ENCODE measurements at regions not wholly inside any gene's neighbourhood (a gene's known extent, or its start where the extent isn't known, plus 50 kb on each side); places are given as distances from the start of the nearest gene placed in this dataset.

GRCh38 chr5:155556700-155557099 lies 543.1 kb downstream of the KIF4B start:
- Histone ChIP-seq H3K27ac (ENCODE audit: insufficient read depth, low read depth, low read length) (no peak overlapping the region), H3K27me3 (ENCODE audit: control insufficient read depth in 2 of 2, insufficient read depth in 2 of 2, low read length in 2 of 2) (no peaks in the 10 kb centered on the region), H2AFZ (ENCODE audit: low read depth, low read length) (no peak overlapping the region), H3K9me3 (replicated peaks; ENCODE audit: control insufficient read depth, insufficient read depth, low read length) (peaks cover 6% of the 10 kb centered on the region), H3K4me3 (replicated peaks in 1 of 3; ENCODE audit: insufficient read depth in 1 of 3, low read depth in 1 of 3, low read length in 3 of 3) (no peak overlapping the region), H3K9me1 (replicated peaks; ENCODE audit: control insufficient read depth, extremely low read depth, insufficient read depth, low read length) (no peaks in the 10 kb centered on the region), H3K79me2 (ENCODE audit: control insufficient read depth, insufficient read depth, low read length) (no peaks in the 10 kb centered on the region), H3K4me2 (ENCODE audit: insufficient read depth, low read length) (no peak overlapping the region), H3K4me1 (ENCODE audit: control insufficient read depth, extremely low read depth, insufficient read depth, low read length) (no peaks in the 10 kb centered on the region), H4K20me1 (replicated peaks; ENCODE audit: control insufficient read depth, extremely low read depth, insufficient read depth, low read length) (no peaks in the 10 kb centered on the region), H3K36me3 (ENCODE audit: control insufficient read depth in 2 of 2, extremely low read depth in 1 of 2, insufficient read depth in 2 of 2, low read length in 2 of 2) (no peaks in the 10 kb centered on the region), H3K9ac (replicated peaks; ENCODE audit: extremely low read depth, insufficient read depth, low read length) (no peak overlapping the region)
- CTCF ChIA-PET = no interaction called here
- POLR2A ChIA-PET = no interaction called here
- FAIRE-seq = no peak
- TF ChIP-seq POLR2AphosphoS5 (IDR thresholded peaks at IDR 0.05; ENCODE audit: insufficient read depth, low read depth, low read length) (no peak), EZH2 (IDR thresholded peaks at IDR 0.05; ENCODE audit: borderline replicate concordance, low read depth, low read length, severe bottlenecking) (no peak), FOS (IDR thresholded peaks at IDR 0.05; ENCODE audit: borderline replicate concordance, insufficient read depth, low read length) (no peak)
- BruUV-seq (replicated peaks) = no TSS peak
- dilution Hi-C loops (cut with MboI; ENCODE audit: extremely low pct_ligation_motif_present, low sequenced_read_pairs) (no loop called here), intact Hi-C loops (cut with micrococcal nuclease) (no loop called here)
- DNase-seq (ENCODE audit: low read depth, low spot score) = no peak

- H3K4me3 ChIP-seq (replicated peaks in 1 of 3; ENCODE audit: insufficient read depth in 1 of 3, low read depth in 1 of 3, low read length in 3 of 3) = no peak overlapping the region
- TF ChIP-seq FOS (IDR thresholded peaks at IDR 0.05; ENCODE audit: borderline replicate concordance, insufficient read depth, low read length) (no peak), EZH2 (IDR thresholded peaks at IDR 0.05; ENCODE audit: borderline replicate concordance, low read depth, low read length, severe bottlenecking) (no peak), MYC (IDR thresholded peaks at IDR 0.05; ENCODE audit: low read depth, low read length) (no peak), POLR2AphosphoS5 (IDR thresholded peaks at IDR 0.05; ENCODE audit: insufficient read depth, low read depth, low read length) (no peak), GATA2 (IDR thresholded peaks at IDR 0.05; ENCODE audit: insufficient read depth, insufficient read length, low read depth, low read length) (no peak), MAX (IDR thresholded peaks at IDR 0.05; ENCODE audit: insufficient read depth, insufficient read length) (no peak)
- no peaks in the 10 kb centered on the region for H3K27me3 ChIP-seq (ENCODE audit: control insufficient read depth in 2 of 2, insufficient read depth in 2 of 2, low read length in 2 of 2)
- no peaks in the 10 kb centered on the region for H4K20me1 ChIP-seq (replicated peaks; ENCODE audit: control insufficient read depth, extremely low read depth, insufficient read depth, low read length)
- no TSS peak for BruUV-seq (replicated peaks)
- DNase-seq (ENCODE audit: low read depth, low spot score) (no peak), FAIRE-seq (no peak)
- H3K27ac ChIP-seq (ENCODE audit: insufficient read depth, low read depth, low read length) = no peak overlapping the region
- CTCF ChIA-PET = no interaction called here
- H2AFZ ChIP-seq (ENCODE audit: low read depth, low read length) = no peak overlapping the region
- peaks cover 3% of the 10 kb centered on the region for H3K9me3 ChIP-seq (replicated peaks; ENCODE audit: control insufficient read depth, insufficient read depth, low read length)
- no peaks in the 10 kb centered on the region for H3K9me1 ChIP-seq (replicated peaks; ENCODE audit: control insufficient read depth, extremely low read depth, insufficient read depth, low read length)
- intact Hi-C loops (cut with micrococcal nuclease) (no loop called here), dilution Hi-C loops (cut with MboI; ENCODE audit: extremely low pct_ligation_motif_present, low sequenced_read_pairs) (no loop called here)
- no peaks in the 10 kb centered on the region for H3K4me1 ChIP-seq (ENCODE audit: control insufficient read depth, extremely low read depth, insufficient read depth, low read length)
- POLR2A ChIA-PET = no interaction called here
- no peak overlapping the region for H3K9ac ChIP-seq (replicated peaks; ENCODE audit: extremely low read depth, insufficient read depth, low read length)
- no peak overlapping the region for H3K4me2 ChIP-seq (ENCODE audit: insufficient read depth, low read length)
- no peaks in the 10 kb centered on the region for H3K36me3 ChIP-seq (ENCODE audit: control insufficient read depth in 2 of 2, extremely low read depth in 1 of 2, insufficient read depth in 2 of 2, low read length in 2 of 2)
- H3K79me2 ChIP-seq (ENCODE audit: control insufficient read depth, insufficient read depth, low read length) = no peaks in the 10 kb centered on the region
Measured at GRCh38 chr5:155562158-155562557, 548.6 kb downstream of the KIF4B start.

All from endothelial cell of umbilical vein (primary cell).